ENCODE measurements at regions not wholly inside any gene's neighbourhood (a gene's known extent, or its start where the extent isn't known, plus 50 kb on each side); places are given as distances from the start of the nearest gene placed in this dataset.

- no peaks in the 10 kb centered on the region for H3K9me1 ChIP-seq (ENCODE audit: control insufficient read depth, extremely low read depth, insufficient read depth, low read length)
- no peaks in the 10 kb centered on the region for H3K27me3 ChIP-seq (ENCODE audit: control insufficient read depth, extremely low read depth, insufficient read depth, low read length)
- dilution Hi-C loops (cut with MboI; ENCODE audit: extremely low pct_ligation_motif_present, low sequenced_read_pairs) = no loop called here
- H3K4me2 ChIP-seq (ENCODE audit: control insufficient read depth, extremely low read depth, insufficient read depth, low read depth, low read length) = no peak overlapping the region
- FAIRE-seq (no peak), DNase-seq (ENCODE audit: low read depth, low spot score) (no peak)
- H3K9me3 ChIP-seq (ENCODE audit: control insufficient read depth, low read depth, low read length) = no peaks in the 10 kb centered on the region
- no peak overlapping the region for H3K4me3 ChIP-seq (ENCODE audit: control insufficient read depth in 2 of 3, extremely low read depth in 1 of 3, insufficient read depth in 2 of 3, low read depth in 1 of 3, low read length in 3 of 3)
- H3K36me3 ChIP-seq (ENCODE audit: control insufficient read depth in 2 of 2, extremely low read depth in 1 of 2, insufficient read depth in 2 of 2, low read length in 2 of 2) = no peaks in the 10 kb centered on the region
- H3K79me2 ChIP-seq (ENCODE audit: control insufficient read depth, insufficient read depth, low read length) = no peaks in the 10 kb centered on the region
- H3K9ac ChIP-seq (ENCODE audit: control insufficient read depth, extremely low read depth, insufficient read depth, low read length) = no peak overlapping the region
- H2AFZ ChIP-seq (ENCODE audit: control insufficient read depth, low read length) = no peak overlapping the region
- TF ChIP-seq EZH2 (IDR thresholded peaks at IDR 0.05; ENCODE audit: low read length) (no peak), CTCF (optimal IDR thresholded peaks at IDR 0.05 in 1 of 3, IDR thresholded peaks at IDR 0.05 in 1 of 3, conservative IDR thresholded peaks at IDR 0.05 in 1 of 3; ENCODE audit: extremely low read depth in 1 of 3, insufficient read depth in 2 of 3, low read length in 3 of 3) (no peak)
- no peak overlapping the region for H3K27ac ChIP-seq (ENCODE audit: control insufficient read depth, insufficient read depth, low read length)
- H3K4me1 ChIP-seq (ENCODE audit: control insufficient read depth, extremely low read depth, insufficient read depth, low read length) = no peaks in the 10 kb centered on the region
- no peaks in the 10 kb centered on the region for H4K20me1 ChIP-seq (ENCODE audit: control insufficient read depth, extremely low read depth, insufficient read depth, low read length)
Observed at GRCh38 chr15:95932141-95932540, 398.4 kb upstream of the NR2F2 start.

- Histone ChIP-seq H3K27me3 (ENCODE audit: control insufficient read depth, extremely low read depth, insufficient read depth, low read length) (no peaks in the 10 kb centered on the region), H3K4me2 (ENCODE audit: control insufficient read depth, extremely low read depth, insufficient read depth, low read depth, low read length) (no peak overlapping the region), H3K9ac (ENCODE audit: control insufficient read depth, extremely low read depth, insufficient read depth, low read length) (no peak overlapping the region), H4K20me1 (ENCODE audit: control insufficient read depth, extremely low read depth, insufficient read depth, low read length) (no peaks in the 10 kb centered on the region), H3K9me1 (ENCODE audit: control insufficient read depth, extremely low read depth, insufficient read depth, low read length) (no peaks in the 10 kb centered on the region), H3K79me2 (ENCODE audit: control insufficient read depth, insufficient read depth, low read length) (no peaks in the 10 kb centered on the region), H3K36me3 (ENCODE audit: control insufficient read depth in 2 of 2, extremely low read depth in 1 of 2, insufficient read depth in 2 of 2, low read length in 2 of 2) (no peaks in the 10 kb centered on the region), H2AFZ (ENCODE audit: control insufficient read depth, low read length) (no peak overlapping the region), H3K9me3 (ENCODE audit: control insufficient read depth, low read depth, low read length) (no peaks in the 10 kb centered on the region), H3K4me1 (ENCODE audit: control insufficient read depth, extremely low read depth, insufficient read depth, low read length) (no peaks in the 10 kb centered on the region), H3K27ac (ENCODE audit: control insufficient read depth, insufficient read depth, low read length) (no peak overlapping the region), H3K4me3 (ENCODE audit: control insufficient read depth in 2 of 3, extremely low read depth in 1 of 3, insufficient read depth in 2 of 3, low read depth in 1 of 3, low read length in 3 of 3) (no peak overlapping the region)
- FAIRE-seq (no peak), DNase-seq (ENCODE audit: low read depth, low spot score) (no peak)
- dilution Hi-C loops (cut with MboI; ENCODE audit: extremely low pct_ligation_motif_present, low sequenced_read_pairs) = no loop called here
- TF ChIP-seq EZH2 (IDR thresholded peaks at IDR 0.05; ENCODE audit: low read length) (no peak), CTCF (optimal IDR thresholded peaks at IDR 0.05 in 1 of 3, IDR thresholded peaks at IDR 0.05 in 1 of 3, conservative IDR thresholded peaks at IDR 0.05 in 1 of 3; ENCODE audit: extremely low read depth in 1 of 3, insufficient read depth in 2 of 3, low read length in 3 of 3) (no peak)
Observed at GRCh38 chr15:95932676-95933075, 397.8 kb upstream of the NR2F2 start.

All from keratinocyte (primary cell).